Kidney tubule cell (primary cell): ENCODE measurements at regions not wholly inside any gene's neighbourhood (a gene's known extent, or its start where the extent isn't known, plus 50 kb on each side); places are given as distances from the start of the nearest gene placed in this dataset.

Source experiments
- DNase-seq: peaks from one replicate; pipeline ENCODE4 v3.0.0-alpha.2; 2018; ENCODE audit warnings: low spot score

DNA sequence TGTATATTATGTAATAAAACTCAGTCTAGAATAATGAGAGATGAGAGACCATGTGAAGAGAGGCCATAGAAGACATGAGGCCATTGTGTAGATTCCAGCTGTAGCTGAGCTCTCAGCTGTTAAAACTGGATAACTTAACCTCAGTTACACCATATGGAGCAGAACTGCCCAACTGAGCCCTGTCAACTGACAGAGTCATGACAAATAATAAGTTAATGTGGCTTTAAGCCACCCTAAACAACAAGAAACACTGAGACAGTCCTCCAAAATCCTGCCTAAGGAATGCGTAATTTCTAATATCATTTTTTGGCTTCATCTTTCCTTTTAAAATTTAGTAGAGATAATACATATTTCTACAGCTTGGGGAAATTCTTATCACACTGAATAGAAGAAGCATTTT, 580.0 kb upstream of the RGS18 start:
- no peak for DNase-seq

DNA sequence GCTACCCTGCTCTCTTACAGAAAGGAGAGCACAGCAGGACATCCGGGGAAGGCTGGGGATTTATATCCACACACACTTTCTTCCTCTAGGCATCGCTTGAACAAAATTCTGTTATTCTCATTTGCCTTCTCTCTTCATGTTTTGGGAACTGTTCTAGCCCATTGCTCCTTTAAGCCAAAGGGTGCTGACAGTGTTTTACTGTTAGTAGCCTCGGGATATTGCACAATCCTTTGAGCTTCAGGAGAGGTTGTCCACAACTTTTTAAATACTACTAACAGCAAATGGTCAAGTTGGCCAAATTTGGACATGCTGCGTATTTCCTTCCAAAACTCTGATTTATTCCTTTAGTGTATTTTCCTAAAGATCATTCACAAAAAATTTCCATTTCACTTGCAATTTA, 579.2 kb upstream of the RGS18 start:
- no peak for DNase-seq

DNA sequence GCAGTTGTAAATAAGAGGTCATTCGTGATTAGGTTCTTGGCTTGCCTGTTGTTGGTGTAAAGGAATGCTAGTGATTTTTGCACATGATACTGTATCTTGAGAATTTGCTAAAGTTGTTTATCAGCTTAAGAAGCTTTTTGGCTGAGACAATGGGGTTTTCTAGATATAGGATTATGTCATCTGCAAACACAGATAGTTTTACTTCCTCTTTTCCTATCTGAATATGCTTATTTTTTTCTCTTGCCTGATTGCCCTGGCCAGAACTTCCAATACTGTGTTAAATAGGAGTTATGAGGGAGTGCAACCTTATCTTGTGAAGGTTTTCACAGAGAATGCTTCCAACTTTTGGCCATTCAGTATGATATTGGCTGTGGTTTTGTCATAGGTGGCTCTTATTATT, 576.1 kb upstream of the RGS18 start:
- no peak for DNase-seq

DNA sequence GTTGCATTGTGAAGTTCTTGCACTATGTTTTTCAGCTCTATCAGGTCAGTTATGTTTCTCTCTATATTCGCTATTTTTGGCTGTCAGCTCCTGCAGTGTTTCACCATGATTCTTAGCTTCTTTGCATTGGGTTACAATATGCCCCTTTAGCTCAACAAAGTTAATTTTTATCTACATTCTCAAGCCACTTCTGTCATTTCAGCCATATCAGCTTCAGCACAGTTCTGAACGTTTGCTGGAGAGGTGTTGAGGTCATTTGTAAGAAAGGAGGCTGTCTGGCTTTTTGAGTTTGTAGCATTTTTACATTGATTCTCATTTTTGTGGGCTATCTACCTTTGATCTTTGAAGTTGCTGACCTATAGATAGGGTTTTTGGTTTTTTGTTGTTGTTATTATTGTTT, 573.2 kb upstream of the RGS18 start:
- no peak for DNase-seq

DNA sequence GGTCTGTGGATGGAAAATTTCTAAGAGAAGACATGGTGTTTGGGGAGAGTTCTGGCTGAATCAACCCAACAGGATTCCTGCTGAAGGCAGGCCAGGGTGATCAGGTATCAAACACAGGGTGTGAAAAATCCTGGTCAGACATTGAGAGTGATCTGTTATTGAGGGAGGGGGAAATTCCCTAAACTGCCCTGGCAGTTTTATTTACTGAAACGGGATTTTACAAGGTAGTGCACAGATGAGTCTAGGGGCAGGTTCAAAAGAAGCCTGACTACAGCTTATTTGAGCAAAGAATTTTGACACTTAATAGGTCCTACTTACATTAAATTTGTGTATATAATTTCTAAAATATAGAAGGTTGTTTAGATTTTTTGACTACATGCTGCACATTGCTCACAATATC, 569.4 kb upstream of the RGS18 start:
- no peak for DNase-seq

DNA sequence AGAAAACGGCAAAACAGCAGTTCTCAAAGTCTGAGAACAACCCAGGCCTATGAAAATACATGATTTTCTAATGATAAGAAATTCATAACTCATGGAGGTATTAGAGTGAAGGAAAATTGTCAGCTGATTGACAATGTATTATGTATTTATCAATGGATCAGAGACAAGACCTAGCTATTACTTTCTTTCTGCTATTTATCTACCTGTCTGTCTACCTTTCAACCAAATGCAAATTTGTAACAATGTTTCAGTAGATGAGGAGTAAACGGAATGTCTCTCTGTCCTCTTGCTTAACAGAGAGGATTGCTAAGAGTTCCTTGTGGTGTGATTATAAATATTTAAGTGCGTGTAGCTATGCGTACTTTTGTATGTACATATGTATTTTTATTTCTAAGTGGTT, 568.7 kb upstream of the RGS18 start:
- DNase-seq, result no peak

DNA sequence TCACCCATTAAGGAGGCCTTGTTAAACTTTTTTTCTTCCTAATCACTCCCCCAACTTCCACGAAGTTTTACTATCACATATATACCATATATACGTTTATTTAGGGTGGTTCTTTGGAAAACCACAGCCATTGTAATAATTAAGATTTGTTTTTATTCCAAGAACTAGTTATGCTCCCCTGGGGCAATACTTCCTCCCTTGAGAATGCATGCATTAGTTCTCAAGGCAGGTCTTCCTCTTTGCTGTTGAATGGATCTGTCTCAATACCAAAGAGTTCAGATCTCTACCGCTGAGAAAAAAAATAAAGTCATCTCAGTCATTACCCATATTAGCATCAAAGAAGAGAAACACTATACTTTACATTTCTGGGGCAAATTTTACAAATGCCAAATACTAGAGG, 567.7 kb upstream of the RGS18 start:
- DNase-seq, result no peak

DNA sequence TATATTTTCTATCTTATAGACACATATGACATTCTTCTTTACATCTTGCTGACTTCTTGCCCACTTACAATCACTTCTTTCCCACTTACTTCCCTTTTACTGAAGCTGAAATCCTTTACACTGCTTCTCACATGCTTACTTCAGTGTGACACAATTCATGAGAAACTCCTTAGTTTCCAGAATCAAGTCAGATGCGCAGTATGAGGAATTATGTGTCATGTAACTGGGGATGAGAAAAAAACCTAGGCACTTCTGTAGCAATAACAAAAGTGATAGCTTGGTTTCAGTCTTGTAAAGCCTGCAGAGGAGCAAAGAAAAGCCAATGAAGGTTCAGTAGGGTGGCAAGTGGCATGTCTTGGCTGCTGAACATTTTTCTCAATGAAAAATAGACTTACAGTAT, 566.2 kb upstream of the RGS18 start:
- DNase-seq, result no peak

DNA sequence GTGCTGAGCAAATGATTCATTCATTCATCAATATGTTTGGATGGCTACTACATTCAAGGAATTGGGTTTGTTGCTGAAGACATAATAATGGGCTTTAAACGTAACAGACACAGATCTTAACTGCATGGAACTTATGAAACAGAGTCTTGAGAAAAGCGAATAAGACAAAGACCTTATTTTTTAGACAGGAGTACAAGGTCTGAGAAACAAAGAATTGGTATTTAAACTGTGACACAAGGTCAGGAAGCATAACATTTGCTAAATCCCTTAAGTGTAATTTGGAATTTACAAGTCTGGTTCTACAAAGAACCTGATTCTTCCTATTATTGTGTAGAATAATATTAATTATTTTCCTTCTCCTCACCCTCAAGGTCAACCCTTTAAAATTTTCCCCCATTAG, 565.4 kb upstream of the RGS18 start:
- no peak for DNase-seq

DNA sequence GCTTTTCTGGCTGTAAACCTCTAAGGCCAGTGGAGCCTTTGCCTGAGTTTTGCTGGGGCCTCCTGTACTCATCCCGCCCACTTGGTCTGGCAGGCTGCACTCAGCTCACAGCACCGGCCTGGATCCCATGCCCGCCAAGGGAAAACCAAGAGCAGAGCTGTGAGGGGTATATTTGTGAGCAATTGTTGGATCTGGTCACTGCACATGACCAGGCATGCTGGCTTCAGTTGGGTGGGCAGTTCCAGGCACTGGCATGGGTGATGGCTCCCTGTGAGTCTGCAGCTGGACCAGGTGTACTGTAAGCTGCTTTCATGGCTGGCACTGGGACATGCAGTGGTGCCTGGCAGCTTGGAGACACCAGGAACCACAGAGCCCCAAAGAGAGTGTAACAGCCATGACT, 563.1 kb upstream of the RGS18 start:
- no peak for DNase-seq

DNA sequence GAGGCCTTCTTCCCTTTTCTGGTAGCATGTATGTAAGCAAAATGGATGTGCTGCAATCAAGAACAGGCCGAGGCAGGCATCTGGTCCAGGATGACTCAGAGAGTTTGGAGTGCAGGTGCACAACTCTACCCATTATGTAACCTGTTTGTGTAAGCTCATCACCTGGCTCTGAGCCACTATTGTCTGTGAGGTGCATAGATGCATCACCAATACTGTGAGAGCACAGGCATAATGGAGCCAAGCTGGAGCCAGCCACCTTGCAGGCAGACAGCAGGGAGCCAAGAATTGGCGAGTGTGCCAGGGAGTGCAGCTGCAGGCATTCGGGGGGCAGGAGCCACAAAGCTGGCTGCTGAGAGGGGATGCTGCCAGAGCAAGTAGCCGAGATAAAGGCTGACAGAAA, 549.9 kb upstream of the RGS18 start:
- peak; percentile 82 for DNase-seq

DNA sequence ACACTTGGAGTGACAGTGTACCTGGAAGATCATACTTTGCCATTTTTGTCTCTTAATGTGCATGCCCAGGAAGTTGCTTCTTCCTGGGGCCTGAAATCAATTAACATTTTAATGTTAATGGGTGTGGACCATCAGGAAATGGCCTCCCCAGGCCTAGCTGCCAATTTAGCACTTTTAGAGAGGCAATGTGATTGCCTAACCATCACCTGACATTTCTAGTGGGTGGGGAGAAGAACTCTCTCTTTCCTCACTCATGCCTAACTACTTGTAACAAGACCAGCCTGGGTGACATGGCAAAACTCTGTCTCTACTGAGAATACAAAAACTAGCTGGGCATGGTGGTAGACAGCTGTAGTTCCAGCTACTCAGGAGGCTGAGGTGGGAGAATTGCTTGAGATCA, 549.0 kb upstream of the RGS18 start:
- DNase-seq, result no peak

DNA sequence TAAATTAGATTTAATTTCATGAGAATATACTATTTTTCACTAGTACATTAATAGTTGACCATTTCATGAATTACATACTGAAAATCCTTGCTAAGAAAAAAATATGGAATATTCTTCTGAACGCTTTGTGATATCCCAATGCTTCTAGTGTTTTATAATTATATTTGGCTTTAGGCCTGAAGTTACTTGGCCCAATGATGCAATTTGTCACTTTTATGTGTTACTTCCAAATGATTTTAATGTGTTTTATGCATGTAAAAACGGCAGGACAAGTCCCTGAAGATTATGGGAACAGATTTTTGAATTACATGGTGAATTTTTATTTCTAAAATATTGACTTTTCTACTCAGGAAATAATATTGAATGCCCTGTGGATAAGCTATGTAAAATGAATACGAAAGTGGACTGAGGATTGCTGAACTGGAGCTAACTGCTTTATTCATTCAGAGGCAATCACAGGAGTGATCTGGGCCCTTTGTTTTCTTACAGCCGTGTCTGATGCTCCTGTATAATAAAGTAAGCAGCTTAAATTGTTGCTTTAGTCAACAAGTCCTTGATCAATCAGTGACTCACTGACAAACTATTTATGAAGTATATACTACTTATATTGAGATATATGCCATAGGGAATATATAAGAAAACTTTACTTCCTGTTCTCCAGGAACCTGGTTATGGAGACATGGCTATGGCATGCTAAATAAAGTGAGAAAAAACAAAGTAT, 543.0 kb upstream of the RGS18 start:
- DNase-seq, result no peak

DNA sequence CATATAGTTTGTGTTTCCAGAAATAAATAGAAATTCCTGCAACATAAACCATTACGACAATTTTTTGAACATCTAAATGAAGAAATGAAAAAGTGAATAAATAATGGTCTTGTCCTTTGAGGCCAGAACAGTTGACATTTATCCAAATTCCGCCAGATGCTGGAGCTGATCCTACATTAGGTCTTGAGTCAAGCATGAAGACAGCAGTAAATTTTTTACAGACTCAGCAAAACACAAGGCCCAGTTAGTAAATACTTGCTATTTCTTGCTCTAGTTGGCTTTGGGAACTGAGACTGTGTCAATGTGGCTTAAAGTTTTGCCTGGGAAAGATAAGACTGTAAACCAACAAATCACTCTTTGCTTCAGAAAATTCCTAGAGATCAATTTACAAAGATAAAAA, 540.1 kb upstream of the RGS18 start:
- DNase-seq, result no peak

DNA sequence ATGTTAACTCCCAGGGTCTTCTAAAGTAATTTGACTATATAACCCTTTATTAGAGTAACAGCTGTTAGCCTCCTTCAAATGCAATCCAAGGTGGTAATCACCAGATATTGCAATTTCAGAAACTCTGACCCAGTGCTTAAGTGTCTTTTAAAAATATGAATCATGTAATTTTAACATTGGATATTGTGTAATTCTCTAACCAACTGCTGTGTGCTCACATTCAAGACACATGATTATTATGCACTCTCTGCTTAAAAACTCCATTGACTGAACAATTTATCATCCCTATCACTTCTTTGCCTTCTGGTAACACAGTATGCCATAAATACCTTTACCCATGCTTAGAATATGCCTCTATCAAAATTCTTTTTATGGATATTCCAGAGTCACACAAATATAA, 537.4 kb upstream of the RGS18 start:
- no peak for DNase-seq

DNA sequence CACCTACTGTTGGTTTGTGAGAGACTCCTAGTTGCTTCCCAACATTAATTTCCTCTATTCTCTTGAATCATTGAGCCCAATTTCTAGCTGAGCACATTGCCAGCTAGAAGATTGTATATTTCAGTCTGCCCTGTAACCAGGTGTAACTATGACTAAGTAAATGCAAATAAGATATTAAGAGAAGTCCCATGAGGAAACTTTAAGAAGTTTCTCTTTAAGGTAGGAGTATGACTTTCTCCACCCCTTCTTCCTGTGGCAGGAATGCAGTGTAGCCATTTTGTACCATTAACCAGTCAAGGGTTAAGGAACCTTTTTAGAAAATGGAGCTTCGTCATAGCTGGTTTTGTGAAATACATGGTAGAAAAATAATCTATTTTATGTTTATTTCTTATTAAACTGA, 534.2 kb upstream of the RGS18 start:
- no peak for DNase-seq

DNA sequence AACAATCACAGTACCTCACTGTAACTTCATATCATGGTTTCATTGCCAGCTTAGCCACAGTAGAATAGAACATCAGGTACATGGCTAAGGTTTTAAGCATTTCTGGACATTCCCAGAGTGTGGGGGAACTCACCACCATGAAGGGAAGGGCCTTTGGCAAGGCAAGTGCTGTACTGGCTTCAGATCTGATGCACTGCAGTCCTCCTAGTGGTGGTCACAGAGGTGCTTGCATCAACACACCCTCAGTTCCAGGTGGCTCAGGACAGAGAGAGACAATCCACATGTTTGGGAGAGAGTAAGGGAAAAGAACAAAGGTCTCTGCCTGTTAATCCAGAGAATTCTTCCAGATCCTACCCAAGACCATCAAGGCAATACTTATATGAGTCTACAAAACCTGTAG, 528.4 kb upstream of the RGS18 start:
- no peak for DNase-seq

DNA sequence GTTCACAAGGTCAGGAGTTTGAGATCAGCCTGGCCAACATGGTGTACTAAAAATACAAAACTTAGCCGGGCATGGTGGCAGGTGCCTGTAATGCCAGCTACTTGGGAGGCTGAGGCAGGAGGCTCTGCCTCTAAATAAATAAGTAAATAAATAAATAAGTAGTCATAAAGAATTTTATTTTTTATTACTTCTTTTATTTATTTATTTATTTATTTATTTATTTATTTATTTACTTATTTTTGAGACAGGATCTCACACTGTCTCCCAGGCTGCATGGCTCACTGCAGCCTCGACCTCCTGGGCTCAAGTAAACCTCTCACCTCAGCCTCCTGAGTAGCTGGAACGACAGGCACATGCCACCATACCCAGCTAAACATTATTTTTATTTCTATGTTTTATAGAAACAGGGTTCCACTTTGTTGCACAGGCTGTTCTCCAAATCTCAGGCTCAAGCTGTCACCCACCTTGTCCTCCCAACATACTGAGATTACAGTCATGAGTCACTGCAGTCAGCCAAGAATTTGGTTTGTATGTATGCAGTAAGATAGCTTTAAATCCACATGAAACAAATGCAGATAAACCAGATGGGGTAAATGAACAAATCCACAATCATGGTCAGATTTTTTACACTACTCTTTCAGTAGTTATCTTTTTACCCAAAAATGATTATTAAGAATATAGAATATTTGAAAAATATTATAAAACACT, 523.3 kb upstream of the RGS18 start:
- DNase-seq, result peak; percentile 2

DNA sequence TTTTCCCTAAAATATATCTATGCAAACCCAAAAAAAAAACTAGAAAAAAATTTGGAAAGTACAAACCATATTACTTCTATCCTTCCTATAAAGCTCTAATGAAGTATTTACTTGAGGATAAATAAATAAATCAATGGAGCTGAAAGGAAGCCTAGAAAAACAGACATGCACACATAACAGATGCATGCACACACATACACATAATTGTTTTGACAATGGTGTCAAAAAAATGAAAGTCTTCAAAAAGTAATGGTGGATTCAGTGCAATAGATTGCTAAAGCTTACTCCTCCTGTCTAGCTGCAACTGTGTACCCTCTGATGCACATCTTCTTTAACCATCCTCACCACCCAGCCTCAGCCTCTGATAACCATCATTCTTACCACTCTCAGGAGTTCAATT, 521.9 kb upstream of the RGS18 start:
- DNase-seq, result no peak

DNA sequence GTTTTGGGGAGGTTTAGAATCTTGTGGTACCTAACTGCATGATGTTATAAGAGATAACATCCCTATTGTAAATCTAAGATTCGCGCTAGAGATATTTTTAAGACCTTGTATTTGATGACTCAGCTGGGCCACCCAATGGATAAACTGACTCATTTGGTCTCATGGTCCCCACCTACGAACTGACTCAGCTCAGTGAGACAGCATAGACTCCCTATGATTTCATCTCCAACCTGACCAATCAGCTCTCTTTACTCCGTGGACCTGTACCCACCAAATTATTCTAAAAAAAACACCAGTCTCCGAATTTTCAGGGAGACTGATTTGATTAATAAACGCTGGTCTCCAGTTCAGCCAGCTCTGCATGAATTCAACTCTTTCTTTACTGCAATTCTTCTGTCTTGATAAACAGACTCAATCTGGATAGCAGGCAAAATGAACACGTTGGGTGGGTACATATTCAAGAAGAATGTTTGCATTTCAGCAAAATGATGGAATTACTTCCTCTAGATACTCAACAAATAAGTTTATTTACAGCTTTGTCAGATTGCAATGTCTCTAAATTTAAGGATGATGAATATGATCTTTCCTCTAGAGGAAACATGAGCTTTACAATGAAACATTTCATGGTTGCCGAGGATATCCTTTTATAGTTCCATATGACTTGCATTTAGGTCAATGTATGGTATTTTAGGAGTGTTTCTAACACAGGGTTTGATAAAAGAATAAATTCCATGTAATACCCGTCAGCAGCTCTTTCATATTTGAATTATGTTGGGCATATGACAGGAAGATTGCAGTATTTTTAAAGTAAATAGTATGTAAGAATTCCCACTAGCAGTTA, 516.6 kb upstream of the RGS18 start:
- DNase-seq, result peak; percentile 60

DNA sequence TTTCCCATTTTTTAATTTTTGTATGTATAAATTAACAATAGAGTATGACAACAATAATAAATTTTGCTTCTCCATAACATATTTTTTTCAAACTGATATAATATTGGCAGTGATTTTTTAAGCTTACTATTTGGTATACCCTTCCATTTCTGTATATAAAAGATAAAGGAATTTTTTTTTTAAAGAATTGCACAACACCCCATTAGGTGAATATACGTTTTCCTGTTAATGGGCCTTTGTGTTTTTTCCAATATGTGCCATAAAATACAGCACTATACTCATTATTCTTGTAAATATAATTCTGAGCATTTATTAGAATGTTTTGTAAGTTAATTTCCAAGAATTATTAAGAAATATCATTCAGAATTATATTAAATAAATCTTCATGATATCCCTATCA, 515.2 kb upstream of the RGS18 start:
- DNase-seq, result no peak

DNA sequence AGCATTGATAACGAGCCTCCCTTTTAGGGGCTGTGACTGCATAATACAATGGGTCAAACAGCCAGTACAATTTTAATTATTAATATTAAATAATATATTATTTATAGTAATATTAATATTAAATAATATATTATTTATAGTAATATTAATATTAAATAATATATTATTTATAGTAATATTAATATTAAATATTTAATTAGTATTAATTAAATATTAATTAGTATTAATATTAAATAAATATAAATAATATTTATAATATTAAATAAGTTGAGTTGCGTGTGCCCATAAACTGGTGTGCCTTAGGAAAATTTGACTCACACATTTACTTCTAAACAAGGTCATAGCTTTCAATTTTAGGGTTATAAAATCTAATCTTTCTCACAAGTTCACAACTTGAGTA, 509.3 kb upstream of the RGS18 start:
- DNase-seq, result no peak

DNA sequence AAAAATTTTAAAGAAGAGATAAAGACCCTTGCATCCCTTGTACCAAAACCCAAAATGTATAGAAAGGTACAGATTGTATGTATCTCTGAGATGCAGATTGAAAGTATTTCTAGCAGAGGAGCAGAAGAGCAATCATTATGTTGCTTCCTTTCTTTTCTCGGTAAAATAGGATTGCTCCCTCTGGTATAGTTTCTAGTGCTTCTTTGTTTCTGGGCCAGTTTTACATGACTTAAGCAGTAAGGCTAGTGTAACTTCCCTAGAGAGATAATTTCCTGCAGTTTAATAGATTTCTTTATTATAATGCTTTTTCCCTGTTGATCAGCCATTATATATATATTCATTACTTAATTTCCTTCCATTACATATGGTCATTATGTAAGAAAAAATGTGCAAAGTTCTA, 496.2 kb upstream of the RGS18 start:
- DNase-seq, result no peak
